Myocyte (in vitro differentiated cells): ENCODE measurements at regions not wholly inside any gene's neighbourhood (a gene's known extent, or its start where the extent isn't known, plus 50 kb on each side); places are given as distances from the start of the nearest gene placed in this dataset.

Experiments used
- DNase-seq: peaks from one replicate; pipeline ENCODE4 v3.0.0-alpha.2; 2012; ENCODE audit warnings: low read depth

- DNase-seq, result no peak
These were observed 116.7 kb upstream of the COPS8 start for GRCh38 chr2:236968880-236969534.

GRCh38 chr2:236969767-236970655 is 115.7 kb upstream of the COPS8 start:
- no peak for DNase-seq

GRCh38 chr2:236970656-236971010 is 115.1 kb upstream of the COPS8 start:
- no peak for DNase-seq

- DNase-seq, result no peak
These were observed 114.4 kb upstream of the COPS8 start for GRCh38 chr2:236971131-236971821.

GRCh38 chr2:236971919-236972381 is 113.7 kb upstream of the COPS8 start:
- no peak for DNase-seq

GRCh38 chr2:236972491-236973342 is 113.0 kb upstream of the COPS8 start:
- peak; percentile 49 for DNase-seq

- no peak for DNase-seq
These were observed 112.2 kb upstream of the COPS8 start for GRCh38 chr2:236973343-236973980.

GRCh38 chr2:236974148-236974547 is 111.5 kb upstream of the COPS8 start:
- DNase-seq, result no peak

GRCh38 chr2:236974752-236975151 is 110.9 kb upstream of the COPS8 start:
- DNase-seq, result no peak

- DNase-seq, result no peak
These were observed 109.9 kb upstream of the COPS8 start for GRCh38 chr2:236975766-236976165.

- no peak for DNase-seq
These were observed 109.2 kb upstream of the COPS8 start for GRCh38 chr2:236976266-236977062.

- DNase-seq, result no peak
These were observed 108.4 kb upstream of the COPS8 start for GRCh38 chr2:236977063-236977851.

GRCh38 chr2:236977852-236978398 is 107.8 kb upstream of the COPS8 start:
- no peak for DNase-seq

- DNase-seq, result no peak
These were observed 106.0 kb upstream of the COPS8 start for GRCh38 chr2:236979664-236980063.

- no peak for DNase-seq
These were observed 104.7 kb upstream of the COPS8 start for GRCh38 chr2:236980961-236981360.

- DNase-seq, result no peak
These were observed 103.8 kb upstream of the COPS8 start for GRCh38 chr2:236981701-236982485.

- DNase-seq, result no peak
These were observed 102.8 kb upstream of the COPS8 start for GRCh38 chr2:236982693-236983455.
